Cerebellar cortex (tissue), 1 donor: ENCODE measurements at regions not wholly inside any gene's neighbourhood (a gene's known extent, or its start where the extent isn't known, plus 50 kb on each side); places are given as distances from the start of the nearest gene placed in this dataset.

Experiments used
- DNase-seq: peaks from one replicate; pipeline ENCODE4 v3.0.0-alpha.2; 2015; ENCODE audit warnings: low spot score

- DNase-seq, result no peak
Observed at GRCh38 chr16:56090076-56090475, 101.2 kb upstream of the GNAO1 start.

DNA sequence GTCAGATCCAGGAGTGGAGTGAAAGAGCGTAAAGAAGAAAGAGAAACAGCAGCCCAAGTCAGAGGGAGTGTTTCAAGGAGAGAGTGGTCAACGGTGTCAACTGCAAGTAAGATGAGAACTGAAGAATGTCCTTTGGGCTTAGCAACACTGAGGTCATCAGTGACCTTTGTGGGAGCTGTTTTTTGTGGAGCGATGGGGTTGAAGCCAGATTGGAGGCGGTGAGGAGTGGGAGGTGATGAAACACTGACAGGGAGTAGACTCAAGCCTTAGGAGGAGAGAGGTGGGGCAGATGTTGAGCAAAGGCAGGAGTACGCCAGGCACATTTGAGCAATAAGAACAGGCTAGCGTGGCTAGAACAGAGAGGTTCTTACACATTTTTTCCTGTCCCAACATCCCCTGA, 103.7 kb upstream of the GNAO1 start:
- no peak for DNase-seq

DNA sequence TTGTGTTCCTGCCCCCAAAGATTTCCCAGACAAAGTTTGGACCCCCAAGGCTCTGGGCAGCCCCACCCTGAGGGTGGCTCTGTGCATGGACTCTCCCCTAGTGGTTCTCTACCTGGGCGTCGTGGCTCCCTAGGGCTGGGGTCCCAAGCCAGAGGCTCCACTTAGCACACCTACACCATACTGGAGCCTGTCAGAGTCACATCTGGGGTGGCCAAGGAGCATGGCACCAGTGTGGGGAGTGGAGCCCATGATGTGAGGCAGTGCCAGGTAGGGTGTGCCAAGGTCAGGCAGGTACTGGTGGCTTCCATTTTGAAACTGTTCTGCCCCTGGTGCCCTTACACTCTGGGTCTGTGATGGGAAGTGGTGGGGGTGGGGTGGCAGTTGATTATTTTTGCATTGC, 109.9 kb upstream of the GNAO1 start:
- no peak for DNase-seq

DNA sequence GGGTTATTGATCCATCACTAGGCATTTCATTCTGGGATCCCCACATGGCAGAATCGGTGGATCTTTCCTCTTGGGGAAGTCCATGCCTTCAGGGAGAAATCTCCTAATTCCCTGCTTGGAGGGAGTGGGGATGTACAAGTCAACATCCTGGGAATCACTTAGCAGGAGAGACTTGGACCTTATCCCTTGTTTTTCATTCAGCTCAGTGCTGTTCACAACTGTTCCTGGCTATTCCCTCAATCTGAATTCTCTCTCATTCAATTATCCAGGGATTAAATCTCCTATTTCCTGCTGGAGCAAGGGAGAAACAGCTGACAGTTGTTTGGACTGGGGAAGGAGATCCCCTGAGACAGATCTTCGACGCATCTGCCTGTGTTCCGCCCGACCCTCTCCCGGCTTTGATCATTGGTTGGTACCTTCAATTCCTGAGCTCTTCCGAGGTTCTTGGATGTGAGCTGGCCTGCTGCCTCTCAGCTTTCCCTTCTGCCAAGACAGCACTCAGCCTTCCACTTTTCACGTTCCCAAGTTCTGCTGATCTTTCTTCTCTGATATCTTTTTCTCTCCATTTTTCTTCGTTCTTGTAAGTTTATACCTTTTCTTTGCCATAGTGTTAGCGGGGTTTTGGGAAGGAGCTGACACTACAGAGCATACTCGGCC, 115.4 kb upstream of the GNAO1 start:
- DNase-seq, result no peak

GRCh38 chr16:56073508-56073907, 117.8 kb upstream of the GNAO1 start:
- DNase-seq, result no peak

DNA sequence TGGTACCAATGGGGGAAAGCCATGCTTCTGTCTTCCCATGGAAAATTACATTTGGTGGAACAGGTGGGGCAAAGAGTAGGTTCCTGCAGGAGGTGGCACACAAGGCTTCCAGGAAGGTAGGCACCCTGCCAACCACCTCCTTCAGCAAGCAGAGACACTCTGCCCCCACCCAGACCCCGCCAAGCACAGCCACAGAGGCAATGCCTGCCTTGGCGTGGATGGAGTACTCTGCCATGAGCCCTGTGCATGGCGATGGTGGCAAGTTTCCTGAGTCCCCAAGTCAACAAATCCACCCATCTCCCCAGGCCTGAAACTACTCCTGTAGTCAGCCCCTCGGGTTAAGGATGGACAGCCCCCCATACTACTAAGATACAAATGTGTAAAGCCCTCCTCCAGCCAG, 119.2 kb upstream of the GNAO1 start:
- no peak for DNase-seq

- no peak for DNase-seq
Observed at GRCh38 chr16:56068816-56069215, 122.5 kb upstream of the GNAO1 start.

DNA sequence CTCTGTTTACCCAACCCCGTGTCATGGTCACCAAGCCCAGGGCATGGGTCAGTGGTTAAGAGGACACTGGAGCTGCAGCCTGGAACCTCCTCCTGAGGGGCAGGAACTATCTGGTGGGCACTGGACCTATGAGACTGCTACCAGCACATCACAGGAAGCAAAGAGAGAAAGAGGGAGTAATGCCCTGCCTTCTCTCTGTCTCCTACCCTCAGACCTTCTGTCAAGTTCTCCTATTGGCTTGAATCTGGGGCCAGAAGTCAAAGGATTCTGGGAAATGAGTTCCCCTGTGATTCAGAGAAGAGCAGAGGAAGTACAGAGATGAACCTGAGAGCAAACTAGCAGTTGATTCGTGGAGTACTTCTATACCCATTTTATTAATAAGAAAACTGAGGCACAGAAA, 123.0 kb upstream of the GNAO1 start:
- no peak for DNase-seq

GRCh38 chr16:56067406-56067805, 123.9 kb upstream of the GNAO1 start:
- DNase-seq, result no peak

DNA sequence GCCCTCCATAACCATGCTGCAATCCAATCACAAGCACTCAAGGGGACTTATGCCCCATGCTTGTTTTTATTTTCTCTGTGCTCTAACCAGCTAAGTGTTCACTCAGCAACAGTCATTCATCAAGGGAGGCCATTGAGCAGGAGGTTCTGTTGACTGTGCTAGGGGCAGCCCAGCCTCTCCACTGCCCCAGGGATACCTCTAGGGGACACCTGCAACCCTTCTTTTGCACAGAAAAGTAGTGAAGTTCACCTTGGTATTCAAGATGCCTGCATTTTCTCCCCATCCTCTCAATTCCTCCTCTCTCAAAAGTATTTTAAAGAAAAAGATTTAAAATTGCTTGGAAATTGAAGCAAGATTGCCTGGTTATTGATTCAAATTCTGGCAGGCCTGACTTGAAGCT, 124.7 kb upstream of the GNAO1 start:
- no peak for DNase-seq

DNA sequence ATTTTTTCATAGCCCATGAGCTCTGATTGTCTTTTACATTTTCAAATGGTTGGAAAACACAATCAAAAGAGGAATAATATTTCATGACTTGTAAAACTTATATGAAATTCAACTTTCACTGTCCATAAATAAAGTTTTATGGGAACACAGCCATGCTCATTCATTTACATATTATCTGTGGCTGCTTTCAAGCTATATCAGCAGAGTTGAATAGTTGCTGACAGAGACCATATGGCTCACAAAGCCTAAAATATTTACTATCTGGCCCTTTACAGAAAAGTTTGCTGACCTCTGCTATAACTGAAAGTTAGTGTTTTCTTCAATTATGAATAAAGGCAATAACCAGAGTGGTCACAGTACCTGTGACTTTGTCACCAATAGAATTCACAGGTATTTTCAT, 128.2 kb upstream of the GNAO1 start:
- no peak for DNase-seq

DNA sequence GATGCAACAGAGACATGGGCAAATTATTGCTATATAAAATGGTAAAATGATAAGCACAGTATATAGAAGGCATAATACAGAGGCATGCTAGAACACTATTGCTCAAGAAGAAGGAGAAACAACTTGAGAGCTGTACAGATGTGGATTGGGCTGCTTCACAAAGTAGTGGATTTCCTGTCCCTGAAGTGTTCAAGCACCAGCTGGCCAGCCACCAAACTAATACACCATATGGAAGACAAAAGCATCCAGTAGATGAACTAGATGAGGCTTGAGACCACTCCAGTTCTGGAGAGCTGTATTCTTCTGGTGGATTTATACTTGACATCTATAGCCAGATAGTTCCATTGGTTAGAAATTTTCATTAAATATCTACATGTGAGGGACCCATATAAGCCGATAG, 134.1 kb upstream of the GNAO1 start:
- DNase-seq, result no peak

DNA sequence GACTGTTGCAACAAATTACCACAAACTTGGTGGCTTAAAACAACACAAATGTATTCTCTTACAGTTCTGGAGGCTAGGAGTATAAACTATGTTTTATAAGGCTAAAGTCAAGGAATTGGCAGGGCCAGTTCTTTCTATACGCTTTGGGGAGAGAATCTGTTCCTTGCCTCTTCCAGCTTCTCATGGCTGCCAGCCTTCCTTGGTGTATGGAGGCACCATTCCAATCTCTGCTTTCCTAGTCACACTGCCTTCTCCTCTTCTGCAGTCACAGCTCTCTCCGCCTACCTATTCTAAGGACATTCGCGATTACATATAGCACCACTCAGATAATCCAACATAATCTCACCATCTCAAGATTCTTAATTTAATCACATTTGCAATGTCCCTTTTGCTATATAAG, 140.4 kb upstream of the GNAO1 start:
- no peak for DNase-seq

DNA sequence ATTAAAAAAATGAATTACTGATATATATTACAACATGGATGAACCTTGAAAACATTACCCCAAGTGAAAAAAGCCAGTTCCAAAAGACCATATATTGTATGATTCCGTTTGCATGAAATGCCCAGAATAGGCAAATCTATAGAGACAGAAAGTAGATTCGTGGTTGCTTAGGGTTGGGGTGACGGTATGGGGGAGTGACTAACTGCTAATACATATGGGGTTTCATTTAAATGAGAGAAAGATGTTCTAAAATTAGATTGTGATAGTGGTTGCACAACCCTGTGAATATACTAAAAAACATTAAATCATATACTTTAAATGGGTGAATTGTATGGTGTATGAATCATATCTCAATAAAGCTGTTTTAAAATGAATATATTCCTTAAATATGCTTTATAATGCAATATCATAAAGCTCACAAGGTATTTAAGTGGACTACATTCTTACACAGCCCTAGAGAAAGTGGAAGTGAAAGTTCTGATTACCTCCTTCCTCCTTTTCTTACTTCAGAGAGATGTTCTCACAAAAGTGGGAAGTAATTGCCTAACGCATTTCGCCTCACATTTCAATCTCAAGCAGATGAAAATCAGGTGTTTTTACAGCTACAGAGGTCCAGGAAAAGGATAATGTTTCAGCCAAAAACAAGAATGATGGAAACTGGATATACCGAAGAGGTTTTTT, 142.7 kb upstream of the GNAO1 start:
- no peak for DNase-seq

DNA sequence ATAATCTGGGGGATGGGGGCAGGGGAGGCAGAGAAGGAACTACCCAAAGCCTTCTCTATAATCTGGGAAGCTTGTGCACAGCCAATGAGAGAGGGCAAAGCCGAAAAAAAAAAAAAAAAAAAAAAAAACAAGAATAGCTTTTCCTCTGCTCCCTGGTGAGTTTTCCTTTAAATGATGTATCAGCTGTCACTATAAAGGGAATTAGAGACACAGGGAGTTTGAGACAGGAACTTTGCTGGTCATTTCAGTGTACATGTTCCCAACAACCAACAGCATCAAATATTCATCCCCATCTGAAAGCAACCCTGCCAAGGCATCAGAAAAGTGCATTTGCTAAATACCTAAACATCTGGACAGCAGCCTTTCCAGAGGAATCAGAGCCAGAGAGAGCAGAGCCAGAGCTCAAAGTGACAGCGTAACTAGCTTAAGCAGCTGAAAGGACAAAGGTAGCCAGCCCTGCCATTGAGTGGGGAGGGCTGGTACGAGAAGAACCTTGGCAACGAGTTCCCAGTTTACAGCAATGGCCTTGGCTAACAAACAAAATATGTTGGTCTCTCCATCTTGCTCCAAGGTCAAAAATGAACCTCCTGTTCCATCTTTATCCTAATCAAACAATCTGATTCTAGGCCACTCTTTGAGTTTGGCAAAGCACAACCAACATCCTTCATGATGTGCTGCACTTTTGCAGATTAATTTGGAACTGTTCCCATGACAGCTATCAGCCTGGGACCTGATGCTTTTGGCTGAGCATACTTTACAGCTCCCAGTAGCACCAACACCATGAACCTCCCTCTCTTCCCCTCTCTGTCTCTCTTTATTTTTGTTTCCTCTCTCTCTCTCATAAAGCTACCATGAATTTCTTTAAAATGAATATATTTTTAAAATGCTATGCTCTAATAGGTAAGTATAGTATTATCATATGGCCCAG, 143.7 kb upstream of the GNAO1 start:
- no peak for DNase-seq

GRCh38 chr16:56042416-56042815, 148.9 kb upstream of the GNAO1 start:
- no peak for DNase-seq

DNA sequence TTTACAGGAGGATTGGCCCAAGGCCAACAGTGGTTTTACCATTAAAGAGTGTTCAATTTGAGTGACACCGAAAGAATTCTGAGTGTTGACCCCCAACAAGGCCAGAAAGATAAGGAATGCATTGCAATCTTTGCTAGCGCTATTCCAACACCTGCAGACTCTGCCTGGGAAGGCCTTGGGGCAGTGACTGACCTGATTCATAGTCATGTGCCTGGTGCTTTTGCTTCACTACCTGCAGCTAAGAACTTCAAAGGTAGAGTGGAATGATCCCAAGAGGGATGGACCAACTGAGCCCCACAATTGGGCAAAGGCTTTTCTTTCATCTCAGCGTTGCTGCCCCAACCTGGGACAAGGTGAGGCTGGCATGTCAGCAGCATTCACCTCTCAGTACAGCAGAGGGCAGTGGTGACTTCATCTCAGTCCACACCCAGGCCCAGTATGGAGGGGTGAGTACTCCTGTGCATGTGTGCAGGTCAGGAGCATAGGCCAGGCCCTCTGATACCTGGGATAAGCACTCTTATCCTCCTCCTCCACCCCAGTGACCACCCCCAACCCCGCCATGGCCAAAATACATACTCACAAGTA, 149.6 kb upstream of the GNAO1 start:
- DNase-seq, result peak; percentile 71

DNA sequence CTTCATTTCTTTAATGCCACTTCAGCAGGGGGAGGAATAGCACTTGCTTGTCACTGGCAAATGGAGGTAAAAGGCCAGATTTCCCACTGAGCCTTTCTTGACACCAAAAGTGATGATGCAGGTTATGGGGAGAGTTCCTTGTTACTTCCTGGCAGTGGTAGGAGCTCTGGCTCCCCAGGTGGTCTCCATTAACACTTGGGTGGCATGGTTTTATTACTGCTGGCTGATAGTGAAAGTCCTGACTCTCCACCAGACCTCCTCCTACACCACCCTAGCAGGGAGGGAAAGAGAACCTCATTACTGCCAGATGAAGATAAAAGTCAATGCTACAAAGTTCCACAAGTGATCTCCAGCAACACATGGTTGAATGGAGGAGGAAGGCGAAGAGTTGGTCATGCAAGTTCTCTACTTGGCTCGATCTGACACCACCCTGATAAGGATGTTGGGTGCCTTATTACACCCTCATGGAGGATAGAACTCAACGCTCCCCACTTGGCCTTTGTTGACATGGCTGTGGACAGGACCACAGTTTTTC, 152.7 kb upstream of the GNAO1 start:
- no peak for DNase-seq

DNA sequence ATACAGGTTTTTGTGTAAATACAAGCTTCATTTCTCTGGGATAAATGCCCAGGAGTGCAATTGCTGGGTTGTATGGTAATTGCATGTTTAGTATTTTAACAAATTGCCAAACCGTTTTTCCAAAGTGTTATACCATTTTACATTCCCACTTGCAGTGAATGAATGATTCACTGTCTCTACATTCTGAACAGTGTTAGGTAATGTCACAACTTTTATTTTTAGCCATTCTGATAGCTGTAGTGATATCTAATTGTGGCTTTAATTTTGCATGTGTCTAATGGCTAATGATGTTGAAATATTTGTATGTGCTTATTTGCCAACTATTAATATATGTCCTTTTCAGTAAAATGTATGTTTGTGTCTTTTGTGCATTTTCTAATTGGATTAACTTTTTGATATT, 156.9 kb upstream of the CES5A start:
- DNase-seq, result no peak

- DNase-seq, result no peak
Observed at GRCh38 chr16:56029026-56029425, 153.9 kb upstream of the CES5A start.

GRCh38 chr16:56022818-56023217, 147.6 kb upstream of the CES5A start:
- DNase-seq, result no peak

- no peak for DNase-seq
Observed at GRCh38 chr16:56019274-56019673, 144.1 kb upstream of the CES5A start.
